NCI-H2107 (cell line): ENCODE measurements at regions not wholly inside any gene's neighbourhood (a gene's known extent, or its start where the extent isn't known, plus 50 kb on each side); places are given as distances from the start of the nearest gene placed in this dataset.
"Not testable (repeated sequence)": the region's sequence is repeated elsewhere in the genome, so short reads cannot be mapped to it uniquely, and the experiment has no call there.

Source experiments
- DNase-seq: peaks from one replicate; lab custom pipeline; 2025; lab: John Stamatoyannopoulos, UW

GRCh38 chrX:25442499-25442898 is 426.7 kb upstream of the ARX start:
- DNase-seq, result no peak

- DNase-seq, result no peak
Measured at GRCh38 chrX:25433307-25433706, 417.5 kb upstream of the ARX start.

- no peak for DNase-seq
Measured at GRCh38 chrX:25432396-25432795, 416.6 kb upstream of the ARX start.

DNA sequence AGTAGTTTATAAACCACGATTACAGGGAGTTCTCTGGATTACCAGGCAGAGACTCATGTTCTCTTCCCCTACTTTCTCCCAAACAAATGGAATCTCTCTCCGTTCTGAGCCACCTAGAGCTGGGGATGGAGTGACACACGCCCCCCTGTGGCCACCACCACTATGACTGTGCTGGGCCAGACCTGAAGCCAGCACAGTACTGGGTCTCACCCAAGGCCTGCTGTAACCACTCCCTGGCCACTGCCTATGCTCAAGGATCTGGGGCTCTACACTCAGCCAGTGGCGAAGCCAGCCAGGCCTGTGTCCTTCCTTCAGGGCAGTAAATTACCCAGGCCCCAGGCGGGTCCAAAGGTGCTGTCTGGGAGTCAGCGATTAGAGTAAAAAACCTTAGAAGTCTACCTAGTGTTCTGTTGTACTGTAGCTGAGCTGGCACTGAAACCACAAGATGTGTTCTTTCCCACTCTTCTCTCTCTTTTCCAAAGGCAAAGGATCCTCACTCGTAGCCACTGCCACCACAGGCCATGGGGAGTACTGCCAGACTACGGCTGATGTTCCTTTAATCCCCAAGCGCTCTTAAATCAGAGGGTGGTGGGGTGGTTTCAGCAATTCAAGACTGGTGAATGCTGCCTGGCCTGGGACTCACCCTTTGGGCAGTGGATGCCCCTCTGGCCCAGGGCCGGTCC is 412.2 kb upstream of the ARX start:
- DNase-seq, result no peak

DNA sequence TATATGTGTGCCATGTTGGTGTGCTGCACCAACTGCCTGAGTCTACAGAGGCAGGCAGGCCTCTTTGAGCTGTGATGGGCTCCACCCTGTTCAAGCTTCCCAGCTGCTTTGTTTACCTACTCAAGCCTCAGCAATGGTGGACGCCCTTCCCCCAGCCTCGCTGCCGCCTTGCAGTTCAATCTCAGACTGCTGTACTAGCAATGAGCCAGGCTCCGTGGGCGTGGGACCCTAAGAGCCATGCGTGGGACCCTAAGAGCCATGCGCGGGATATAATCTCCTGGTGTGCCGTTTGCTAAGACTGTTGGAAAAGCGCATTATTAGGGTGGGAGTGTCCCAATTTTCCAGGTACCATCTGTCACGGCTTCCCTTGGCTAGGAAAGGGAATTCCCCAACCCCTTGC is 388.4 kb upstream of the ARX start:
- DNase-seq, result not testable (repeated sequence)

DNA sequence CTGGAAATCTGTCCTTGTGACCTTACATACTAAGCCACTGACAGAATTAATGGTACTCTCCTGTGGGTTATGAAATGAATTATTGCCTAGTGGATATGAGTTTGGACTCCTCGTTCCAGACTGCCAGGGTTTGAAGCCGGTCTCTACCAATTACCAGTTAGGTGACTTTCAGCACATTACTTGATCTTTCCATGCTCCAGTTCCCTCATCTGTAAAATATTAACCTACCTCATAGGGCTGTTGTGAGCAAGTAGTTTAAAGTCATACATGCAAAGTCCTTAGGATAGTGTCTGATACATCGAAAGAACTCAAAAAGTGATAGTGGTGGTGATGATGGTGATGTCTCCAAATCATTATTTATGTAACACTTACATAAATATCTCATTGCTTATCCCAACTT is 373.5 kb upstream of the ARX start:
- no peak for DNase-seq

DNA sequence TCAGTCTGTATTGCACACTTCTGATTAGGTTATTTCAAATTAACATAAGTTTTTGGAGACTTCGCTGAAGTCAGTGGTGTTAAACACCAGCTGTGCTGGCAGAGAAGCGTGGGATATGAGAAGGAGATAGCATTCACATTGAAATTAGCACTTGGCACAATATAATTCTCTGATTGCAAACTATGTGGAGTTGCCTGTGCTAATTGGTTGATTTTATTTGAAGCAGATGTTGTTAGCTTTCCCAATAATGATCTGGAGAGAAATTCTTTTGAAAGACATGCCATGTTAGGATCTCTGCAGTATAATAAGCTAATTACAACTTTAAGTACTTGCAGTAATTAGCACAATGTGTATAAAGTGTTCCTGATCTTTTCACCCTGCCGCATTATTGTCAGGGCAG is 367.4 kb upstream of the ARX start:
- DNase-seq, result no peak

GRCh38 chrX:25356456-25356855 is 340.7 kb upstream of the ARX start:
- DNase-seq, result no peak

- DNase-seq, result peak; percentile 6
Measured at GRCh38 chrX:25344161-25344936, 328.6 kb upstream of the ARX start.

DNA sequence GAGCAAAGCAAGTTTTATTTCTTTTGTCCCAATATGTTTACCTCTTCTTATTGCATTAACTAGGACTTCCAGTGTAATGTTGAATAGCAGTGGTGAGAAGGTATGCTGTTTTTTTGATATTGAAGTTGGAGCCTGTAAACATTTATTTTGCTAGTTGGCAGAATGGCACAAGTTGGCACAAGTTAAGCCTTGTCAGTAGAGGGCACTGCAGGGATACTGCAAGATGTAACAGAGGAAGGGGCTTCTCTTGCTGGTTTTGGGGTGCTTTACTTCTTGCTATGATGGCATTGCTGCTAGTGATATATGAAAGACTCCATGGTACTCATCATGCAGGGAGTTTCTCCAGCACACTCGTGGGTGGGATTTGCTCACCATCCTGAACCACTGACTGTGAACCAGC is 327.3 kb upstream of the ARX start:
- DNase-seq, result no peak

DNA sequence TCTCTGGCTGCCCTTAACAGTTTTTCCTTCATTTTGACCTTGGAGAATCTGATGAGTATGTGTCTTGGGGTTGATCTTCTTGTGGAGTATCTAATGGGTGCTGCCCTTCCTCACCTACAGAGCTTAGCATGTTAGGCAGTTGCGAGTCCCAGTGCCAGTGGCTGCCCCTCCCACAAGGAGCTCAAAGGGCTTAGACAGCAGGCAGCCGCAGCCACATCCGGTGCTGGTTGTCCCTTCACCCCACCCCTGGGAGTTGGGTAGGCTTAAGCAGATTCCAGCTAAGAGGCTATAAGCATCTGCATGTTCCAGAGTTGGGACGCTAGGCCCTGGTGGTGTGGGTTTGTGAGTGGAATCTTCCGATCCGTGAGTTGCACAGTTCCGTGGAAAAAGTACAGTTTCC is 322.1 kb upstream of the ARX start:
- DNase-seq, result no peak

DNA sequence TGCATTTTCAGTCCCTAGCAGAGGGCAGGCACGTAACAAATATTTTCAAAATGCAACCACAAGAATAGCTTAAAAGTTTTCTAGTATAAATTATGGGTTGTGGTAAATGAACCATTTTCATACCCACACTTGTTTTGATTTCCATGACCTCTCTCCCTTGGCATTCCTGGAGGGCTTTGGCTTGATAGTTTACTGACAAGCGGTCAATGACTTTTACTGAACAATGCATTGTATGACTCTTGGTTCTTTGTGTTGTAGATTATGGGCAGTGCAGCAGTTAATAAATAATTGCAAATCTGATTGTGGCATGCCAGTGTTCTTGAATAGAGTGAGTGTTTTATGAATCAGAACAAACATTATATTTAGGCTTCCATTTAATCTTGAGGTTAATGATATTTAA is 285.2 kb upstream of the ARX start:
- DNase-seq, result no peak

GRCh38 chrX:25296850-25297249 is 281.1 kb upstream of the ARX start:
- no peak for DNase-seq

DNA sequence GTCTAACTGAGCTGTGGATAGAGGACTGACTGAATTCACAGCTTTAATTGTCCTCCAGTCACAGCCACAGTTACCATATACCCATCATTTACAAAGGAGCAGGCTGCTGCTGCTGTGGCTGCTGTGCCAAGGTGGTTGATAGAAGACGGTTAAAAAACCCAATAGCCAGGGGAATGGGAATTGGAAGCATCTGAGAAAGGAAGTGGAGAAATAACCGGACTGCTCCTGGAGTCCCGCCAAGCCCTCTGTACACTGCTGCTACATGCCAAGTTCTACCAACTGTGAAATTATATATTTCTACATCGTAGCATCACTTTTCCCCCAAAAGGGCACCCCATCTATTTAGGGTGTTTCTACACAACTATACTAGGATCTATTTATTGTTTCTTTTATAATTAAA is 279.7 kb upstream of the ARX start:
- no peak for DNase-seq

DNA sequence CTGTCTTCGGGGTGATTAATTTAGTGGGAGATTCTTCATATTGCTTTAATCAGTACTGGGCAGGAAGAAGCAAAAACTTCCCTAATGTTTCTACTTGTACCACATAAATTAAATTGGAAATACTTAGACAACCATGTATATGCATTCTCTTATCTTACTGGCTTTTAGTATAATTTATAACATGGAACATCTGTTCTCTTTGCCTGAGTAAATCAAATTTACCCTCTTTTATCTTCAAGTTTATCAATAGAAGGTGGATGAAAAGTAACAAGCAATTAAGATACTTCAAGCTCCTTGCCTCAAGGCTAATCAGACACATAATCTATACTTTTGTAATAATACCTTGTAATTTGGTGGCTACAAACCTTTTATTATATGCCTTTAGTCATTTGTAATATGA is 274.4 kb upstream of the ARX start:
- no peak for DNase-seq

DNA sequence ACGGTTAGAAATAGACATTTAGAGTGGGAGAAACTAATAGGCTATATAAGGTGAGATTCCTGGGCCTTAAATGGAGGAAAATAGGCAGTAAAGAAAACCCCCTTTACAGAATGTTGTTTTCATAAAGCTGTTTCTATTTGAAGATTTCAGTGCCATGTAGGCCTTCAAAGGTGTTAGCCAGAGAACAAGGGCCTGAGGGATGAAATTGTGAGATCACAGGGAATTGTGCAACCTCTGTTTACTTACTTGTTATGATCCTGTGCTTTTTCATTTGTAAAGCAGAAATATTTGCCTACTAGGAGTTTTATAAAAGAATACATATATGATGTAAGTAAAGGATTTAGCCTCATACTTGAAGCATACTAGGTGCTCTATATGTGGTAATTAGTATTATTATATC is 272.9 kb upstream of the ARX start:
- no peak for DNase-seq

DNA sequence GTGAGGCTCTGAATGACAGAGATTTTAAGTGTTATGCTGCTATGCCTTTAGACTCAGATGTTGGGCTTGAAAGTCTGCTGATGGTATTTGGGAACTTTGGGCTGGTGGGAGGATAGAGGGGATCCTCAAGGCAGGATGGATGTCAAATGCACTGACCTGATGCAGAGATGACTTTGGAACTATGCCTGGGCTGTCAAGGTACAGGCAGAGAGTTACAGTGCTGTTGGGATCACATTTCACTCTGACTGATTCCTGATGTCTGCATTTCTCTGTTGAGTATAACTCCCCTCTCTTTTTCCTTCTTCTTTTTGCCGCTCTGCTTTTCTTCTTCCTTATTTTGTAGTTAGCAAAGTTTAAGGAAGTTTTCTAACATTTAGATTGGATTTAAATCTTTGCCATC is 271.8 kb upstream of the ARX start:
- DNase-seq, result no peak

GRCh38 chrX:25285598-25285997 is 269.8 kb upstream of the ARX start:
- no peak for DNase-seq

- no peak for DNase-seq
Measured at GRCh38 chrX:25279510-25279909, 263.7 kb upstream of the ARX start.

DNA sequence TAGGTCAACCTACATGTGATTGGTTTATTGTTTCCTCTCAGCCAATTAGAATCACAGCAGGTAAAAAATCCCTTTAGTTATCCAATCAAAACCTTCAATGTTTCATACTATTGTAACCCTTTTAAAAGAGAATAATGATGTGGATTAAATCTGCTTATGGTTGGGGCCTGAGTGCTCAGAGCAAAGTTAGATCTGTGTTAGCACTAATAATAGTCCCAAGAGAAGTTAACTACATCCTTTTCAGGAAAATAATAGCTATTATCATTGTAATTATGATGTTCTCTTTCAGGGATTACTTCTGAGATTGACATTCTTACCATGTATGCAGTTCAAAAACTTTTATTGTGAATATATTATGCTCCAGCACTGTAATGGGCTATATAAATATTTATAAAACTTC is 262.6 kb upstream of the ARX start:
- no peak for DNase-seq

GRCh38 chrX:25277574-25277973 is 261.8 kb upstream of the ARX start:
- no peak for DNase-seq

DNA sequence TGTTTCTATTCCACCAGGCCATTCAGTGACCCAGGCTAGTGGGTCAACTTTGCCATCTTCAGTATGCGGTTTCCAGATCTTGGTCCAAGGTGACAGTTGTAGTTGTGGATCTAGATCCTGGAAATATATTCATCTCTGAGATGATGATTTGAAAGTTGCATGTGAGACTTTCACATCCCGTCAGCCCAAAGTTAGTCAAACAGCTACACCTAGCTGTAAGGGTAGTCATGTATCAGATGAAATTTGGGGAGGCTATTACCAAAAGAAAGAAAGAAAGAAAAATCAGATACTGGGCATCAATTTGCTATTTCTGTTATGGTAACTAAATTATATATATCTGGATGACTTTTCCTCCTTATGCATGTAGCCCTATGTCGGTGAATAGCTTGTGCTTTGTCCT is 259.4 kb upstream of the ARX start:
- DNase-seq, result no peak

DNA sequence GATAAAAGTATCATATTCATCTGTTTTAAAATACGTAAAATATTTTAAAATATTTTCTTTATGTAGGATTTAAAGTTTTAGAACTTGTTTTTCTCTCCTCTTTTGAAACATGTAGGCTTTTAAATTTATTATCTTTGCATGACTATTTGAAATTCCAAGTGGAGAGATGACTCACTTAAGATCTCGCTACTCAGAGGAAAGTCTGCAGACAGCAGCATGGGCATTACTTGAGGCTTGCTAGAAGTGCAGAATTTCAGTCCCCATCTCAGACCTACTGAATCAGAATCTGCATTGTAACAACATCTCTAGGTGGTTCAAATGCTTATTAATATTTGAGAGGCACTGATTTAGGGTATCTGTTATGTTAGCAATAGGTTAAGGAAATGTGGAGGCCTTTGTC is 225.7 kb upstream of the ARX start:
- DNase-seq, result no peak

DNA sequence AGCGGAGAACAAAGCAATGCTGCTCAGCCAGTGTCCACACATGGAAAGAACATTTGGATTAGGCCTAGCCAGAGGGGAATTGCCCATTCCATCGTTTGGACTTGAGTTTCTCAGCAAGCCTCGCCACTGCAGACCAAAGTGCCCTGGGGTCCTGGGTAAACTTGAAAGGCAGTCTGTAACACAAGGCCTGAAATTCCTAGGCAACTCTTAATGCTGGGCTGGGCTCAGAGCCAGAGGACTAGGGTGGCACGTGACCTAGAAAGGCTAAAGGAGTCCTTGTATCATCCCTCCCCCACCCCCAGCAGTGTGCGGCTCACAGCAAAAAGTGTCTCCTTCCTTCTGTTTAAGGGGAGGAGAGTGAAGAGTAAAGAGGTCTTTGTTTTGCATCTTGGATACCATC is 210.4 kb upstream of the ARX start:
- DNase-seq, result no peak
